MM.1S (cell line): ENCODE measurements at regions not wholly inside any gene's neighbourhood (a gene's known extent, or its start where the extent isn't known, plus 50 kb on each side); places are given as distances from the start of the nearest gene placed in this dataset.

ENCODE experiments used
- DNase-seq: peaks from one replicate; pipeline ENCODE4 v3.0.0-alpha.2; 2015
- H2AFZ ChIP-seq: fragments of 300-600 bp; sonication (generic); 2 replicates; pipeline ENCODE4 v1.6.0; 2016; ENCODE audit warnings: antibody characterized with exemption, low read length
- H3F3A ChIP-seq: fragments of 300-600 bp; sonication (generic); 2 replicates; pipeline ENCODE4 v1.6.1; 2016; ENCODE audit warnings: mild to moderate bottlenecking, antibody characterized with exemption, low read length, moderate library complexity, mixed read lengths; ENCODE audit not compliant: insufficient read depth
- H3K27ac ChIP-seq: fragments of 300-600 bp; sonication (generic); 2 replicates; pipeline ENCODE4 v1.5.1; 2016; ENCODE audit warnings: mild to moderate bottlenecking, low read length
- H3K27me3 ChIP-seq: fragments of 300-600 bp; sonication (generic); replicated peaks from 2 replicates; pipeline ENCODE4 v1.6.0; 2016; ENCODE audit warnings: low read length; ENCODE audit not compliant: insufficient read depth
- H3K36me3 ChIP-seq: fragments of 300-600 bp; sonication (generic); replicated peaks from 2 replicates; pipeline ENCODE4 v1.6.1; 2016; ENCODE audit warnings: mild to moderate bottlenecking, low read length, mixed read lengths; ENCODE audit not compliant: insufficient read depth
- H3K4me1 ChIP-seq: fragments of 300-600 bp; sonication (generic); 2 replicates; pipeline ENCODE4 v1.6.1; 2016; ENCODE audit warnings: low read length, mixed read lengths
- H3K4me2 ChIP-seq: fragments of 300-600 bp; sonication (generic); 2 replicates; pipeline ENCODE4 v1.6.0; 2016; ENCODE audit warnings: low read depth, low read length
- H3K4me3 ChIP-seq: fragments of 300-600 bp; sonication (generic); 2 replicates; pipeline ENCODE4 v1.5.1; 2016; ENCODE audit warnings: low read length, mixed read lengths
- H3K79me2 ChIP-seq: fragments of 300-600 bp; sonication (generic); 2 replicates; pipeline ENCODE4 v1.6.1; 2016; ENCODE audit warnings: mixed run types, low read length, mixed read lengths
- H3K9ac ChIP-seq: fragments of 300-600 bp; sonication (generic); 2 replicates; pipeline ENCODE4 v1.6.1; 2016; ENCODE audit warnings: low read length, mixed read lengths
- H3K9me2 ChIP-seq: fragments of 300-600 bp; sonication (generic); replicated peaks from 2 replicates; pipeline ENCODE4 v1.6.1; 2016; ENCODE audit warnings: mild to moderate bottlenecking, low read length, mixed read lengths; ENCODE audit not compliant: insufficient read depth
- H3K9me3 ChIP-seq: fragments of 300-600 bp; sonication (generic); replicated peaks from 2 replicates; pipeline ENCODE4 v1.6.1; 2016; ENCODE audit warnings: mild to moderate bottlenecking, low read length, mixed read lengths; ENCODE audit not compliant: insufficient read depth
- H4K20me1 ChIP-seq: fragments of 300-600 bp; sonication (generic); 2 replicates; pipeline ENCODE4 v1.6.1; 2016; ENCODE audit warnings: mild to moderate bottlenecking, low read length, moderate library complexity, mixed read lengths; ENCODE audit not compliant: insufficient read depth
- EZH2 ChIP-seq: fragments of 300-600 bp; sonication (generic); optimal IDR thresholded peaks from 2 replicates; pipeline ENCODE3; 2017; ENCODE audit warnings: low read depth, mild to moderate bottlenecking, antibody characterized with exemption, low read length, mixed read lengths
- EZH2phosphoT487 ChIP-seq: fragments of 300-600 bp; sonication (generic); IDR thresholded peaks from 2 replicates; pipeline ENCODE4 v1.6.1; 2018; ENCODE audit warnings: antibody characterized with exemption, low read length
- TF ChIP-seq, protein P1 (sequence below): fragments of 300-600 bp; sonication (generic); IDR thresholded peaks from 2 replicates; pipeline ENCODE4 v1.5.1; 2016; ENCODE audit warnings: antibody characterized with exemption, low read length, mixed read lengths

DNA sequence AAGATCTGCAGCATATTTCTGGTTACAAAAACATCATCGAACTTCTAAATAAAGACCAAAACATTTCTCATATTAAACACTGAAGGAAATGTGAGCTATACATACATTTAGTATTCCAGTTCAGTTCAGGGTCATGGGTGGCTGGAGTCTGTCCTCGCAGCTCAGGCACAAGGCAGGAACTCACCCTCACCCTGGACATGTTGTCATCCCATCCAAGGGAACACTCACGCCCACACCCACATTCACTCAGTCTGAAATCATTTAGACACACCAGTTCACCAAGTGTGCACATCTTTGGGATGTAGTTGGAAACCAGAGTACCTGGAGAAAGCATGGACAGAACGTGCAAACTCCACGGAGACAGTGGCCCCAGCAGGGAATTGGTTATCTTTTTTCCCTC is 481.0 kb downstream of the RASEF start:
- TF ChIP-seq, protein P1, sequence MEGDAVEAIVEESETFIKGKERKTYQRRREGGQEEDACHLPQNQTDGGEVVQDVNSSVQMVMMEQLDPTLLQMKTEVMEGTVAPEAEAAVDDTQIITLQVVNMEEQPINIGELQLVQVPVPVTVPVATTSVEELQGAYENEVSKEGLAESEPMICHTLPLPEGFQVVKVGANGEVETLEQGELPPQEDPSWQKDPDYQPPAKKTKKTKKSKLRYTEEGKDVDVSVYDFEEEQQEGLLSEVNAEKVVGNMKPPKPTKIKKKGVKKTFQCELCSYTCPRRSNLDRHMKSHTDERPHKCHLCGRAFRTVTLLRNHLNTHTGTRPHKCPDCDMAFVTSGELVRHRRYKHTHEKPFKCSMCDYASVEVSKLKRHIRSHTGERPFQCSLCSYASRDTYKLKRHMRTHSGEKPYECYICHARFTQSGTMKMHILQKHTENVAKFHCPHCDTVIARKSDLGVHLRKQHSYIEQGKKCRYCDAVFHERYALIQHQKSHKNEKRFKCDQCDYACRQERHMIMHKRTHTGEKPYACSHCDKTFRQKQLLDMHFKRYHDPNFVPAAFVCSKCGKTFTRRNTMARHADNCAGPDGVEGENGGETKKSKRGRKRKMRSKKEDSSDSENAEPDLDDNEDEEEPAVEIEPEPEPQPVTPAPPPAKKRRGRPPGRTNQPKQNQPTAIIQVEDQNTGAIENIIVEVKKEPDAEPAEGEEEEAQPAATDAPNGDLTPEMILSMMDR, result no peak
- TF ChIP-seq EZH2phosphoT487, result no peak
- Histone ChIP-seq H3K4me1 (no peaks in the 10 kb centered on the region), H4K20me1 (no peaks in the 10 kb centered on the region), H3K9ac (no peak overlapping the region), H3K36me3 (no peaks in the 10 kb centered on the region), H3F3A (no peaks in the 10 kb centered on the region), H3K27me3 (no peaks in the 10 kb centered on the region), H3K9me3 (no peaks in the 10 kb centered on the region), H3K4me2 (no peak overlapping the region), H3K79me2 (no peaks in the 10 kb centered on the region), H3K27ac (no peak overlapping the region), H3K9me2 (no peaks in the 10 kb centered on the region), H2AFZ (no peak overlapping the region), H3K4me3 (no peak overlapping the region)
- DNase-seq, result no peak

DNA sequence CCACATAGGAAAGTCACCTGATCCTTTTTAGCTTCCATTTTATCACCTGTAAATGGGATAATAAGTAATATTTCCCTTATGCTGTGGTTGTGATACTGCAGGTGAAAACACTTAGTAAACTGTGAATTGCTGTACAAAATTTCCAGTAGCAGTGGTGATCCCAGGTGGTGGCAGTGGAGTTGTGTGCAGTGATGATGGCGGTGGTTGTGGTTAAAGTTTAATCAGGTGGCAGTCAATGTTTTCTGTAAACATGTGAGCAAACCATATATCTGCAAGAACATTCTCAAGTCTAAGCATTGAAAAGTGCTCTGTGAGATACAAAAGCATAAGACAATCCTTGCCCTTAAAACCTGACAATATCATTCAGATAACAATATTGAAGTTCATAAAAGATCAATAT is 480.2 kb downstream of the RASEF start:
- Histone ChIP-seq H3K27ac (no peak overlapping the region), H3K4me3 (no peak overlapping the region), H3K9me2 (no peaks in the 10 kb centered on the region), H2AFZ (no peak overlapping the region), H3K36me3 (no peaks in the 10 kb centered on the region), H3K9ac (no peak overlapping the region), H4K20me1 (no peaks in the 10 kb centered on the region), H3F3A (no peaks in the 10 kb centered on the region), H3K9me3 (no peaks in the 10 kb centered on the region), H3K4me1 (no peaks in the 10 kb centered on the region), H3K79me2 (no peaks in the 10 kb centered on the region), H3K27me3 (no peaks in the 10 kb centered on the region), H3K4me2 (no peak overlapping the region)
- no peak for TF ChIP-seq EZH2phosphoT487
- TF ChIP-seq, protein P1, result no peak
- TF ChIP-seq EZH2, result no peak
- DNase-seq, result no peak

DNA sequence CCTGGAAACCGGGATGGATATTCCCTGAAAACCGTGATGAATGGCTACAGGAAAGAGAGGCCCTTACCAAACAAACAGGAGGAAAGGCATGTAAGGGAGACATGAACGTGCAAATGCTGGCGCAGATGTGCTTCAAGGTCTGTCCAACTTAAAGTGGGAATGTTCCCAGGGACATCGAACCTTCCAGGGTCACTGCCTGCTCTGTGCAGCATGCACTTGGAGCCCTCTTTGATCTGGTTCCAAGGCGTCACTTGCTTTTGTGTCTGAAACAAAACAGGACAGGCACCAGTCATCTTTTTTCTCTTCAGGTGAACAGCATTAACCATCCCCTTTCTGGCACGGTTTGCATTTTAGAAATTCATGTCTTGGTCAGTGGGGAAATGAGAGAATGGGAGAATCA is 479.4 kb downstream of the RASEF start:
- Histone ChIP-seq H3K27me3 (no peaks in the 10 kb centered on the region), H3F3A (no peaks in the 10 kb centered on the region), H3K4me2 (no peak overlapping the region), H3K79me2 (no peaks in the 10 kb centered on the region), H4K20me1 (no peaks in the 10 kb centered on the region), H3K4me3 (no peak overlapping the region), H3K36me3 (no peaks in the 10 kb centered on the region), H2AFZ (no peak overlapping the region), H3K9ac (no peak overlapping the region), H3K4me1 (no peaks in the 10 kb centered on the region), H3K27ac (no peak overlapping the region), H3K9me2 (no peaks in the 10 kb centered on the region), H3K9me3 (no peaks in the 10 kb centered on the region)
- no peak for DNase-seq
- TF ChIP-seq EZH2phosphoT487, result no peak
- TF ChIP-seq, protein P1, result no peak
